Fibroblast of lung (primary cell): ENCODE measurements at regions not wholly inside any gene's neighbourhood (a gene's known extent, or its start where the extent isn't known, plus 50 kb on each side); places are given as distances from the start of the nearest gene placed in this dataset.
A peak's percentile ranks its signal among the peaks of the same experiment; 100 is the strongest.

Experiments used
- DNase-seq, 2 donors: peaks; one replicate each; pipeline versions ENCODE4 v3.0.0 to v3.0.0-alpha.2; 2010; ENCODE audit warnings: low read depth in 2 of 2
- H2AFZ ChIP-seq: 2 replicates; pipeline ENCODE4 v1.5.1; 2012; ENCODE audit warnings: low read length, control low read depth, inconsistent platforms
- H3K27ac ChIP-seq: 2 replicates; pipeline ENCODE4 v1.5.1; 2011; ENCODE audit warnings: low read length, control low read depth; ENCODE audit not compliant: insufficient read depth
- H3K27me3 ChIP-seq: 2 replicates; pipeline ENCODE4 v1.5.1; 2011; ENCODE audit warnings: mild to moderate bottlenecking, low read length; ENCODE audit not compliant: control insufficient read depth, insufficient read depth
- H3K36me3 ChIP-seq: 2 replicates; pipeline ENCODE4 v1.5.1; 2011; ENCODE audit warnings: low read length; ENCODE audit not compliant: control insufficient read depth, insufficient read depth
- H3K4me1 ChIP-seq: 2 replicates; pipeline ENCODE4 v1.5.1; 2011; ENCODE audit warnings: low read length; ENCODE audit not compliant: control insufficient read depth, insufficient read depth; ENCODE audit errors: extremely low read depth
- H3K4me2 ChIP-seq: 2 replicates; pipeline ENCODE4 v1.5.1; 2011; ENCODE audit warnings: low read length, control low read depth; ENCODE audit not compliant: insufficient read depth; ENCODE audit errors: extremely low read depth
- H3K4me3 ChIP-seq, 4 experiments: fragments of 200-600 bp in 1 of 4; sonication (generic) in 1 of 4; replicated peaks in 1 of 4; 2 replicates each; pipeline ENCODE4 v1.5.1; 2011 to 2016; ENCODE audit warnings: low read length in 4 of 4, low read depth in 3 of 4, mild to moderate bottlenecking in 3 of 4, control low read depth in 2 of 4, inconsistent platforms in 1 of 4, mixed read lengths in 1 of 4; ENCODE audit not compliant: insufficient read depth in 1 of 4; ENCODE audit errors: control extremely low read depth in 1 of 4
- H3K79me2 ChIP-seq: 2 replicates; pipeline ENCODE4 v1.5.1; 2012; ENCODE audit warnings: mild to moderate bottlenecking, low read length, inconsistent platforms; ENCODE audit not compliant: control insufficient read depth, insufficient read depth
- H3K9ac ChIP-seq: 2 replicates; pipeline ENCODE4 v1.5.1; 2011; ENCODE audit warnings: mild to moderate bottlenecking, low read length, control low read depth; ENCODE audit not compliant: insufficient read depth
- H3K9me3 ChIP-seq: 2 replicates; pipeline ENCODE4 v1.5.1; 2012; ENCODE audit warnings: low read depth, low read length; ENCODE audit not compliant: control insufficient read depth, insufficient read depth
- H4K20me1 ChIP-seq: 2 replicates; pipeline ENCODE4 v1.5.1; 2011; ENCODE audit warnings: low read length; ENCODE audit not compliant: control insufficient read depth, insufficient read depth; ENCODE audit errors: extremely low read depth
- EZH2 ChIP-seq: IDR thresholded peaks from 2 replicates; pipeline ENCODE4 v1.5.1; 2012; ENCODE audit warnings: low read length, control low read depth, mild to moderate bottlenecking; ENCODE audit errors: missing control alignments
- TF ChIP-seq, protein P1 (sequence below), 2 donors: IDR thresholded peaks in 1 of 2; conservative IDR thresholded peaks in 1 of 2; 1 replicate in 1 of 2; 2 replicates in 1 of 2; pipeline ENCODE4 v1.5.1; 2011 to 2012; ENCODE audit warnings: low read length in 2 of 2, control low read depth in 1 of 2, inconsistent platforms in 1 of 2, low read depth in 1 of 2, mild to moderate bottlenecking in 1 of 2

DNA sequence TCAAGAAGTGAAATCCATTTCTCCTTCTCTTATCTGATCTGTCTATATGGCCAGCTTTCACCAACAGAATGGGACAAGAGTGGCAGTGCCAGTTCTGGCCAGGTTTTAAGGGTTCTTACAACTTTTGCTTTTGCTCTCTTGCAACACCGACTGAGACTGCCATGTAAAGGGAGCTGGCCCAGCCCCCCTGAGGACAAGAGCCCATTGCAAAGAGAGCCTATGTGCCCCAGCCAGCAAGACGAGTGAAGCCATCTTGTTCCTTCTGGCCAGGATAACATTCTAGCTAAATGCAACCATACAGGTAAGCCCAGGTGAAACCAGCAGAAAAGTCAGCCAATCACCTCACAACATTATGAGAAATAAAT, 101.0 kb upstream of the RND3 start:
- peaks cover 17% of the 10 kb centered on the region for H3K4me1 ChIP-seq

DNA sequence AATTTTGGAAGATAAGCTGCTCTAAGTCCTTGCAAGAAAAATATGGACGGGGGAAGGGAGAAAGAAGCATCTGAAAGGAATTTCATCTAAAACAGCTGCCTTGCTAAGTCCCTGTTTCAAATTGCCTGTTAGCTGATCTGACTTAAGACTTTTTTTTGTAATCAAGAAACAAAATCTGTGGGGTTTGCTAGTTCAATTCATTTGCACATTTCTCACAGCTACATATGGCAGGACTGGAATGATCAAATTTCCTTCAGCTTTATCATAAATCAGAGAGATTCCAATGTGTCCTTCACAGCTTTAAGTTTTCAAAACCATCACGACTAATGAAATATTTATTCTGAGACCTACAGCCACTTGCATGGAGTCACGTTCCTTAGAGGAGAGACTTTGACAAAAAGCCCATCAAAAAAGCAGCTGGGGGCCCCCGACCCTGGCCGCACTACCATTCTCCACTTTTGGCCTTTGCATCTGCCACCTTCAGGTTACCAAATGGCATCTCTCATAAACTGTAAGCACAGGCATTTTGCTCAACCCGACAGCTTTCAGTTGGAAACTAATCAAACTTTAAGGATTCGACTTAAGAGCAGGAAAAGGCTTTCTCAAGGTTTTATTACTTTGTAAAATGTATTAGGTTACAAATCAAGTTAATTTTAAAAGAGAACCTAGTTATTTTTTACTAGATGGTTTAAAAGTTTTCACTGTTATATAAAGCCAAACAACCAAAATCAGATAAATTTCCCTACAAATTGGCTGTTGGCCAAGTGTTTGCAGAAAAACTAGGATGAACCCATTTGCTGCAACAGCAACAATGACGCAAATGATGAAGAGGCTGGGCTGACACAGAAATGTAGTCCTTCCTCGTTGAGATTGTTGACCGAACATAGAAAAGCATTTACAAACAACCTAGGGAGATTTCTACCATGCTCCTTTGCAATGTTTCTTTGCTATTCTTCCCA, 100.4 kb upstream of the RND3 start:
- no peaks in the 10 kb centered on the region for H3K27me3 ChIP-seq
- no peaks in the 10 kb centered on the region for H3K79me2 ChIP-seq
- H3K36me3 ChIP-seq: no peaks in the 10 kb centered on the region
- H3K4me2 ChIP-seq: peak overlapping the region; percentile 66
- H3K9me3 ChIP-seq: no peaks in the 10 kb centered on the region
- H4K20me1 ChIP-seq: no peaks in the 10 kb centered on the region
- H3K4me1 ChIP-seq: peaks cover 17% of the 10 kb centered on the region
- no peak overlapping the region for H3K9ac ChIP-seq
- peak overlapping the region; percentile 77 for H3K27ac ChIP-seq
- peak; percentile 53 to 65 for DNase-seq
- peak overlapping the region; percentile 28 for H2AFZ ChIP-seq
- TF ChIP-seq, protein P1, sequence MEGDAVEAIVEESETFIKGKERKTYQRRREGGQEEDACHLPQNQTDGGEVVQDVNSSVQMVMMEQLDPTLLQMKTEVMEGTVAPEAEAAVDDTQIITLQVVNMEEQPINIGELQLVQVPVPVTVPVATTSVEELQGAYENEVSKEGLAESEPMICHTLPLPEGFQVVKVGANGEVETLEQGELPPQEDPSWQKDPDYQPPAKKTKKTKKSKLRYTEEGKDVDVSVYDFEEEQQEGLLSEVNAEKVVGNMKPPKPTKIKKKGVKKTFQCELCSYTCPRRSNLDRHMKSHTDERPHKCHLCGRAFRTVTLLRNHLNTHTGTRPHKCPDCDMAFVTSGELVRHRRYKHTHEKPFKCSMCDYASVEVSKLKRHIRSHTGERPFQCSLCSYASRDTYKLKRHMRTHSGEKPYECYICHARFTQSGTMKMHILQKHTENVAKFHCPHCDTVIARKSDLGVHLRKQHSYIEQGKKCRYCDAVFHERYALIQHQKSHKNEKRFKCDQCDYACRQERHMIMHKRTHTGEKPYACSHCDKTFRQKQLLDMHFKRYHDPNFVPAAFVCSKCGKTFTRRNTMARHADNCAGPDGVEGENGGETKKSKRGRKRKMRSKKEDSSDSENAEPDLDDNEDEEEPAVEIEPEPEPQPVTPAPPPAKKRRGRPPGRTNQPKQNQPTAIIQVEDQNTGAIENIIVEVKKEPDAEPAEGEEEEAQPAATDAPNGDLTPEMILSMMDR (conservative IDR thresholded peaks at IDR 0.05 in 1 of 2, IDR thresholded peaks at IDR 0.05 in 1 of 2; ENCODE audit: low read depth in 1 of 2, low read length in 2 of 2): no peak
- no peak for TF ChIP-seq EZH2
- peak overlapping the region in 2 of 4 experiments; percentile 3 to 4 for H3K4me3 ChIP-seq

More for the DNA sequence above, 101.0 kb upstream of the RND3 start:
- H3K4me2 ChIP-seq: peak overlapping the region; percentile 5
- H3K27ac ChIP-seq: peak overlapping the region; percentile 77
- DNase-seq: no peak
- H3K27me3 ChIP-seq: no peaks in the 10 kb centered on the region
- H3K36me3 ChIP-seq: no peaks in the 10 kb centered on the region
- no peaks in the 10 kb centered on the region for H4K20me1 ChIP-seq
- no peaks in the 10 kb centered on the region for H3K79me2 ChIP-seq
- no peaks in the 10 kb centered on the region for H3K9me3 ChIP-seq
- no peak overlapping the region for H2AFZ ChIP-seq
- H3K9ac ChIP-seq: no peak overlapping the region
- H3K4me3 ChIP-seq: no peak overlapping the region
- TF ChIP-seq, protein P1 (conservative IDR thresholded peaks at IDR 0.05 in 1 of 2, IDR thresholded peaks at IDR 0.05 in 1 of 2; ENCODE audit: low read depth in 1 of 2, low read length in 2 of 2): no peak
- TF ChIP-seq EZH2: no peak

DNA sequence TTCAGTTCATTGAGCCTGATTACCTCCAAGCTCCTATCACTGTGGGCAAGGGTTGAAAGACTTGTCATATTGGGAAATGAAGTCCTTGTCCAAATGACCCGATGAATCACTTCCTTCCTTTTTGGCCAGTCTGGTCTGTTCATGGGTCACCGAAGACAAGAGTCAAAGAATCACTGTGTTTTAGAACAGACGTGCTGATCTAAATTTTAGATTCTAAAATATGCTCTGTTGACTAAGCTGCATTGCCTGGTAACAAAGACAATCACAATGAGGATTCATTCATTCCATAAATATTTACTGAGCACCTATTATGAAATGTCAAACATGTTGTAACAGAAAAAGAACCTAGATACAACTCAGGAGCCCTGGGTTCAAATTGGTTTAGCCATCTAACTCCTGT, 99.4 kb upstream of the RND3 start:
- H3K9me3 ChIP-seq: no peaks in the 10 kb centered on the region
- TF ChIP-seq EZH2: no peak
- TF ChIP-seq, protein P1 (conservative IDR thresholded peaks at IDR 0.05 in 1 of 2, IDR thresholded peaks at IDR 0.05 in 1 of 2; ENCODE audit: low read depth in 1 of 2, low read length in 2 of 2): no peak
- H3K36me3 ChIP-seq: no peaks in the 10 kb centered on the region
- peak; percentile 71 to 79 for DNase-seq
- no peaks in the 10 kb centered on the region for H4K20me1 ChIP-seq
- H3K4me3 ChIP-seq: no peak overlapping the region
- H3K79me2 ChIP-seq: no peaks in the 10 kb centered on the region
- peaks cover 17% of the 10 kb centered on the region for H3K4me1 ChIP-seq
- H3K27ac ChIP-seq: peak overlapping the region; percentile 77
- H3K9ac ChIP-seq: no peak overlapping the region
- no peaks in the 10 kb centered on the region for H3K27me3 ChIP-seq
- peak overlapping the region; percentile 4 for H3K4me2 ChIP-seq
- H2AFZ ChIP-seq: no peak overlapping the region
